HepG2 (cell line): ENCODE measurements at regions not wholly inside any gene's neighbourhood (a gene's known extent, or its start where the extent isn't known, plus 50 kb on each side); places are given as distances from the start of the nearest gene placed in this dataset.

ENCODE experiments used
- CENPBD1 ChIP-seq: sonication (generic); formaldehyde crosslinking; IDR thresholded peaks from 2 replicates; pipeline ENCODE4 v1.8.0; 2022; ENCODE audit warnings: missing genetic modification reagents, low read depth, mild to moderate bottlenecking, borderline replicate concordance
- CENPX ChIP-seq: sonication (generic); formaldehyde crosslinking; IDR thresholded peaks from 2 replicates; pipeline ENCODE4 v1.9.0; 2021; ENCODE audit warnings: mild to moderate bottlenecking, missing genetic modification reagents, moderate library complexity
- GRHL1 ChIP-seq: sonication (generic); formaldehyde crosslinking; conservative IDR thresholded peaks from 2 replicates; pipeline ENCODE4 v1.8.0; 2022; ENCODE audit warnings: missing genetic modification reagents
- HIVEP1 ChIP-seq: sonication (generic); formaldehyde crosslinking; IDR thresholded peaks from 2 replicates; pipeline ENCODE4 v1.4.0; 2020; ENCODE audit warnings: mild to moderate bottlenecking, missing genetic modification reagents
- JUNB ChIP-seq: sonication (generic); formaldehyde crosslinking; IDR thresholded peaks from 2 replicates; pipeline ENCODE4 v1.8.0; 2022; ENCODE audit warnings: missing genetic modification reagents, mild to moderate bottlenecking, borderline replicate concordance
- LCORL ChIP-seq, 2 experiments: fragments of 450-650 bp in 1 of 2; sonication (generic) in 1 of 2; formaldehyde crosslinking in 1 of 2; IDR thresholded peaks; 2 replicates each; pipeline versions ENCODE4 v1.5.0 to v1.6.1; 2017 to 2020; ENCODE audit warnings: antibody characterized with exemption in 1 of 2, missing genetic modification reagents in 1 of 2
- NFRKB ChIP-seq: fragments of 450-650 bp; IDR thresholded peaks from 2 replicates; pipeline ENCODE4 v1.6.1; 2017
- SALL2 ChIP-seq: sonication (generic); formaldehyde crosslinking; IDR thresholded peaks from 2 replicates; pipeline ENCODE4 v1.8.1; 2023; ENCODE audit warnings: mild to moderate bottlenecking, missing genetic modification reagents, inconsistent platforms
- SOX6 ChIP-seq, 2 experiments: fragments of 450-650 bp in 1 of 2; sonication (generic) in 1 of 2; formaldehyde crosslinking in 1 of 2; IDR thresholded peaks; 2 replicates each; pipeline versions ENCODE4 v1.4.0 to v1.6.1; 2017 to 2020; ENCODE audit warnings: antibody characterized with exemption in 1 of 2, mild to moderate bottlenecking in 1 of 2, missing genetic modification reagents in 1 of 2
- SSRP1 ChIP-seq: IDR thresholded peaks from 2 replicates; pipeline ENCODE4 v1.6.1; 2016; ENCODE audit warnings: control low read depth
- ZHX2 ChIP-seq, 2 experiments: sonication (generic) in 1 of 2; formaldehyde crosslinking in 1 of 2; IDR thresholded peaks; 2 replicates each; pipeline versions ENCODE4 v1.6.1 to v1.9.0; 2014 to 2022; ENCODE audit warnings: antibody characterized with exemption in 1 of 2, borderline replicate concordance in 1 of 2, inconsistent platforms in 1 of 2, low read depth in 1 of 2, missing genetic modification reagents in 1 of 2
- ZNF276 ChIP-seq: sonication (generic); formaldehyde crosslinking; IDR thresholded peaks from 2 replicates; pipeline ENCODE4 v1.4.0; 2020; ENCODE audit warnings: mild to moderate bottlenecking, low read depth, missing genetic modification reagents

GRCh38 chr16:86932130-86932982 is 354.0 kb downstream of the FOXL1 start (continued):
- TF ChIP-seq CENPX, result no peak
- peak; percentile 71 for TF ChIP-seq SOX6 (IDR thresholded peaks at IDR 0.05)
- no peak for TF ChIP-seq SOX6 (CRISPR knock-in tag; IDR thresholded peaks at IDR 0.05)
- no peak for TF ChIP-seq NFRKB
- TF ChIP-seq ZHX2 (IDR thresholded peaks at IDR 0.05; ENCODE audit: low read depth), result no peak
- TF ChIP-seq ZHX2 (CRISPR knock-in tag; IDR thresholded peaks at IDR 0.05; ENCODE audit: borderline replicate concordance), result no peak
- no peak for TF ChIP-seq CENPBD1 (CRISPR knock-in tag)
- TF ChIP-seq GRHL1 (CRISPR knock-in tag), result no peak
- TF ChIP-seq SALL2 (CRISPR knock-in tag), result no peak
- no peak for TF ChIP-seq SSRP1
- TF ChIP-seq JUNB (CRISPR knock-in tag), result 0 out of 2 replicates have a peak, but pooled peaks have one; percentile 20
- TF ChIP-seq ZNF276 (CRISPR knock-in tag), result no peak
- TF ChIP-seq HIVEP1 (CRISPR knock-in tag), result no peak
- TF ChIP-seq LCORL (IDR thresholded peaks at IDR 0.05), result no peak
- no peak for TF ChIP-seq LCORL (CRISPR knock-in tag; IDR thresholded peaks at IDR 0.05)
